Tibial nerve (tissue), 3 donors: ENCODE measurements at regions not wholly inside any gene's neighbourhood (a gene's known extent, or its start where the extent isn't known, plus 50 kb on each side); places are given as distances from the start of the nearest gene placed in this dataset.

Source experiments
- POLR2A ChIP-seq, 2 donors: fragments of 450-650 bp; IDR thresholded peaks; one replicate each; pipeline ENCODE4 v1.6.1; 2017; ENCODE audit warnings: antibody characterized with exemption in 2 of 2, mild to moderate bottlenecking in 2 of 2, moderate library complexity in 2 of 2
- TF ChIP-seq, protein P1 (sequence below), 5 experiments: fragments of 200-600 bp in 3 of 5; fragments of 450-650 bp in 2 of 5; sonication (generic) in 3 of 5; IDR thresholded peaks; one replicate each; pipeline ENCODE4 v1.5.1; 2016 to 2019; ENCODE audit warnings: antibody characterized with exemption in 5 of 5, mild to moderate bottlenecking in 3 of 5, moderate library complexity in 2 of 5

GRCh38 chr6:144635051-144635450, 349.9 kb downstream of the UTRN start:
- TF ChIP-seq, protein P1, sequence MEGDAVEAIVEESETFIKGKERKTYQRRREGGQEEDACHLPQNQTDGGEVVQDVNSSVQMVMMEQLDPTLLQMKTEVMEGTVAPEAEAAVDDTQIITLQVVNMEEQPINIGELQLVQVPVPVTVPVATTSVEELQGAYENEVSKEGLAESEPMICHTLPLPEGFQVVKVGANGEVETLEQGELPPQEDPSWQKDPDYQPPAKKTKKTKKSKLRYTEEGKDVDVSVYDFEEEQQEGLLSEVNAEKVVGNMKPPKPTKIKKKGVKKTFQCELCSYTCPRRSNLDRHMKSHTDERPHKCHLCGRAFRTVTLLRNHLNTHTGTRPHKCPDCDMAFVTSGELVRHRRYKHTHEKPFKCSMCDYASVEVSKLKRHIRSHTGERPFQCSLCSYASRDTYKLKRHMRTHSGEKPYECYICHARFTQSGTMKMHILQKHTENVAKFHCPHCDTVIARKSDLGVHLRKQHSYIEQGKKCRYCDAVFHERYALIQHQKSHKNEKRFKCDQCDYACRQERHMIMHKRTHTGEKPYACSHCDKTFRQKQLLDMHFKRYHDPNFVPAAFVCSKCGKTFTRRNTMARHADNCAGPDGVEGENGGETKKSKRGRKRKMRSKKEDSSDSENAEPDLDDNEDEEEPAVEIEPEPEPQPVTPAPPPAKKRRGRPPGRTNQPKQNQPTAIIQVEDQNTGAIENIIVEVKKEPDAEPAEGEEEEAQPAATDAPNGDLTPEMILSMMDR (IDR thresholded peaks at IDR 0.05), result no peak
- TF ChIP-seq POLR2A (IDR thresholded peaks at IDR 0.05), result no peak
